ENCODE measurements at regions not wholly inside any gene's neighbourhood (a gene's known extent, or its start where the extent isn't known, plus 50 kb on each side); places are given as distances from the start of the nearest gene placed in this dataset.
A peak's percentile ranks its signal among the peaks of the same experiment; 100 is the strongest.
"Not testable (repeated sequence)": the region's sequence is repeated elsewhere in the genome, so short reads cannot be mapped to it uniquely, and the experiment has no call there.

DNA sequence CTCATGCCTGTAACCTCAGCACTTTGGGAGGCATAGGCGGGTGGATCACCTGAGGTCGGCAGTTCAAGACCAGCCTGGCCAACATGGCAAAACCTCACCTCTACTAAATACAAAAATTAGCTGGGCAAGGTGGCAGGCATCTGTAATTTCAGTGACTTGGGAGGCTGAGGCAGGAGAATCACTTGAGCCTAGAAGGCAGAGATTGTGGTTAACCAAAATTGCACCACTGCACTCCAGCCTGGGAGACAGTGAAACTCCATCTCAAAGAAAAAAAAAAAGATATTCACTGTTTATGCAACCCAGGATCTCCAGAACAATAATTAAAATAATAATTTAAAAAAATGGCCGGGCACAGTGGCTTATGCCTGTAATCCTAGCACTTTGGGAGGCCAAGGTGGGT, 247.5 kb downstream of the LIPI start:
- in situ Hi-C loops (cut with MboI); H3K4me3 ChIP-seq; H3K4me1 ChIP-seq (replicated peaks in 1 of 2; ENCODE audit: control insufficient read depth in 2 of 2, insufficient read depth in 2 of 2, low read length in 2 of 2); intact Hi-C loops (cut with micrococcal nuclease); H3K79me2 ChIP-seq (ENCODE audit: control insufficient read depth, insufficient read depth, low read length); H3K27me3 ChIP-seq (ENCODE audit: control insufficient read depth in 2 of 2, insufficient read depth in 2 of 2, low read length in 2 of 2); H3K9ac ChIP-seq (ENCODE audit: insufficient read depth in 1 of 2, low read depth in 2 of 2, low read length in 2 of 2); H3K36me3 ChIP-seq (ENCODE audit: control insufficient read depth, insufficient read depth, low read length); H3K9me1 ChIP-seq (ENCODE audit: control insufficient read depth, insufficient read depth, low read length); H4K20me1 ChIP-seq (replicated peaks; ENCODE audit: control insufficient read depth, insufficient read depth, low read length); BruUV-seq (replicated peaks); POLR2A ChIA-PET; ATAC-seq; FAIRE-seq; H3K4me2 ChIP-seq (ENCODE audit: insufficient read depth, low read length); H3K9me3 ChIP-seq (replicated peaks; ENCODE audit: control insufficient read depth, insufficient read depth, low read depth, low read length); CTCF ChIA-PET (ENCODE audit: low intra/inter-chr PET ratio); H3K27ac ChIP-seq (ENCODE audit: extremely low read depth, low read depth, low read length); H2AFZ ChIP-seq (ENCODE audit: low read depth, low read length); DNase-seq (ENCODE audit: extremely low read depth in 1 of 4, low spot score in 3 of 4): not testable (repeated sequence)
- WGBS (ENCODE audit: insufficient coverage, low coverage, missing lambda C conversion rate), result 73% methylated on average over 2 of the region's 3 CpGs

GRCh38 chr21:13937236-13937635, 273.5 kb downstream of the LIPI start:
- no TSS peak for BruUV-seq (replicated peaks)
- no peak overlapping the region for H3K27ac ChIP-seq (ENCODE audit: extremely low read depth, low read depth, low read length)
- DNase-seq (ENCODE audit: extremely low read depth in 1 of 4, low spot score in 3 of 4) (no peak), FAIRE-seq (no peak), ATAC-seq (no peak)
- H3K4me3 ChIP-seq, result no peak overlapping the region
- H3K27me3 ChIP-seq (ENCODE audit: control insufficient read depth in 2 of 2, insufficient read depth in 2 of 2, low read length in 2 of 2), result no peaks in the 10 kb centered on the region
- H2AFZ ChIP-seq (ENCODE audit: low read depth, low read length), result no peak overlapping the region
- no peak overlapping the region for H3K9ac ChIP-seq (ENCODE audit: insufficient read depth in 1 of 2, low read depth in 2 of 2, low read length in 2 of 2)
- CTCF ChIA-PET (ENCODE audit: low intra/inter-chr PET ratio), result no interaction called here
- no peaks in the 10 kb centered on the region for H4K20me1 ChIP-seq (replicated peaks; ENCODE audit: control insufficient read depth, insufficient read depth, low read length)
- 93% methylated on average over 11 of the region's 21 CpGs for WGBS (ENCODE audit: insufficient coverage, low coverage, missing lambda C conversion rate)
- in situ Hi-C loops (cut with MboI) (no loop called here), intact Hi-C loops (cut with micrococcal nuclease) (no loop called here)
- H3K4me2 ChIP-seq (ENCODE audit: insufficient read depth, low read length), result no peak overlapping the region
- H3K79me2 ChIP-seq (ENCODE audit: control insufficient read depth, insufficient read depth, low read length), result no peaks in the 10 kb centered on the region
- H3K9me3 ChIP-seq (replicated peaks; ENCODE audit: control insufficient read depth, insufficient read depth, low read depth, low read length), result no peaks in the 10 kb centered on the region
- POLR2A ChIA-PET, result no interaction called here
- H3K4me1 ChIP-seq (replicated peaks in 1 of 2; ENCODE audit: control insufficient read depth in 2 of 2, insufficient read depth in 2 of 2, low read length in 2 of 2), result no peaks in the 10 kb centered on the region
- no peaks in the 10 kb centered on the region for H3K36me3 ChIP-seq (ENCODE audit: control insufficient read depth, insufficient read depth, low read length)
- H3K9me1 ChIP-seq (ENCODE audit: control insufficient read depth, insufficient read depth, low read length), result no peaks in the 10 kb centered on the region
- TF ChIP-seq HOXB6 (CRISPR knock-in tag; IDR thresholded peaks at IDR 0.05; ENCODE audit: borderline replicate concordance), result no peak
- TF ChIP-seq CHAMP1 (IDR thresholded peaks at IDR 0.05), result peak; percentile 35; the same call in 1 of the 2 replicates
- TF ChIP-seq ESRRB (CRISPR knock-in tag; IDR thresholded peaks at IDR 0.05; ENCODE audit: borderline replicate concordance), result no peak
- TF ChIP-seq ZNF586 (CRISPR knock-in tag; conservative IDR thresholded peaks at IDR 0.05), result no peak
- no peak for TF ChIP-seq ZNF444 (CRISPR knock-in tag; IDR thresholded peaks at IDR 0.05)
